ENCODE measurements at regions not wholly inside any gene's neighbourhood (a gene's known extent, or its start where the extent isn't known, plus 50 kb on each side); places are given as distances from the start of the nearest gene placed in this dataset.

DNA sequence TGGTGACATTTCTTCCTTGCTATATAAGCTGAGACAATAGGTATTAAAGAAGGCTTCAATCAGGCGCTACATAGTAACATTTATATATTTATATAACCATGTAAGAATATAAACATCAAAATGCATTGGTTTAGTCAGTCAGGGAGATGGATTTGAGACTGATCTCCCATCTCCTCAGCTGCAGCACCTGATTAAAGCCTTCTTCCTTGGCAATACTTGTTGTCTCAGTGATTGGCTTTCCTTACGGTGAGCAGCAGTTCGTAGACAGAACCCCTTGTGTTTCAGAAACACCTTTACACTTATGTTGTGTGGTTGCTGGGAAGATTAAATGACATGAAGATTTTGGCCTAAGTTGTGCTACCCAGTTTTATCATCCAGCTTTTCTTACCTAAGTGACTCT lies 323.3 kb upstream of the DUSP10 start:
- Histone ChIP-seq H4K20me1 (replicated peaks in 1 of 2; ENCODE audit: control insufficient read depth in 1 of 2, insufficient read depth in 2 of 2, low read length in 2 of 2) (no peaks in the 10 kb centered on the region), H3K9ac (replicated peaks in 1 of 4; ENCODE audit: extremely low read depth in 1 of 4, low read depth in 3 of 4, low read length in 3 of 4) (no peak overlapping the region), H3K18ac (ENCODE audit: extremely low read depth, low read length) (no peak overlapping the region), H3K56ac (replicated peaks; ENCODE audit: insufficient read length, low read depth, low read length) (no peak overlapping the region), H2BK12ac (ENCODE audit: low read depth, low read length) (no peak overlapping the region), H3K23me2 (ENCODE audit: low read depth, low read length) (no peaks in the 10 kb centered on the region), H2BK5ac (ENCODE audit: low read depth, low read length) (no peak overlapping the region), H3K4me2 (ENCODE audit: insufficient read depth in 1 of 2, low read depth in 2 of 2, low read length in 2 of 2) (no peak overlapping the region), H3K79me2 (ENCODE audit: control insufficient read depth in 1 of 2, insufficient read depth in 2 of 2, low read length in 2 of 2) (no peaks in the 10 kb centered on the region), H4K8ac (ENCODE audit: extremely low read depth, insufficient read depth, low read length) (no peak overlapping the region), H2BK20ac (ENCODE audit: low read length) (no peak overlapping the region), H3K4me3 (ENCODE audit: extremely low read depth in 1 of 4, insufficient read depth in 2 of 4, low read depth in 3 of 4, low read length in 4 of 4) (no peak overlapping the region), H3K4me1 (replicated peaks in 1 of 4; ENCODE audit: control insufficient read depth in 3 of 4, insufficient read depth in 4 of 4, low read length in 3 of 4) (no peaks in the 10 kb centered on the region), H3K79me1 (ENCODE audit: low read depth, low read length) (no peaks in the 10 kb centered on the region), H3K36me3 (ENCODE audit: control insufficient read depth in 2 of 4, insufficient read depth in 4 of 4, low read length in 3 of 4) (peaks cover 0 to 5% (median 0%) of the 10 kb centered on the region in 4 experiments; a peak in 2 of 8 replicates), H2AFZ (ENCODE audit: low read length) (no peak overlapping the region), H4K91ac (replicated peaks; ENCODE audit: insufficient read length, low read length) (no peak overlapping the region), H3K14ac (ENCODE audit: insufficient read length) (no peak overlapping the region), H2BK15ac (ENCODE audit: low read length) (no peak overlapping the region), H3K9me3 (ENCODE audit: insufficient read depth in 2 of 2, low read depth in 1 of 2, low read length in 1 of 2) (peaks cover 13 to 14% of the 10 kb centered on the region in 2 experiments; a peak in 3 of 4 replicates), H2AK5ac (ENCODE audit: low read depth, low read length) (no peak overlapping the region), H3K27ac (ENCODE audit: low read depth, low read length) (no peak overlapping the region), H3K27me3 (replicated peaks in 1 of 4; ENCODE audit: control insufficient read depth in 3 of 4, extremely low read depth in 1 of 4, insufficient read depth in 3 of 4, low read length in 3 of 4) (no peaks in the 10 kb centered on the region; a peak in 1 of 7 replicates), H4K5ac (ENCODE audit: insufficient read length, low read depth, low read length) (no peak overlapping the region), H3K23ac (ENCODE audit: insufficient read length) (no peak overlapping the region), H3K4ac (replicated peaks; ENCODE audit: insufficient read length, low read depth, low read length) (no peak overlapping the region), H2BK120ac (replicated peaks; ENCODE audit: low read depth, low read length) (no peak overlapping the region)
- WGBS, 2 experiments (ENCODE audit: extremely low coverage in 1 of 2, insufficient coverage in 1 of 2, insufficient read length in 1 of 2, insufficient replicate concordance in 2 of 2, low coverage in 1 of 2, low lambda C conversion rate in 2 of 2, missing lambda C conversion rate in 1 of 2): 89% methylated on average over 3 of the region's 3 CpGs; no CpG with 5 or more reads in 1 of the 2 experiments
- CTCF ChIA-PET (ENCODE audit: partially characterized antibody): no interaction called here
- DNase-seq (ENCODE audit: low read depth in 1 of 2, low spot score in 2 of 2) (no peak), FAIRE-seq (no peak)
- POLR2A ChIA-PET (ENCODE audit: partially characterized antibody): no interaction called here
- no peak for TF ChIP-seq SP2 (IDR thresholded peaks at IDR 0.05; ENCODE audit: low read length)
- no peak for TF ChIP-seq MAFK (IDR thresholded peaks at IDR 0.05; ENCODE audit: low read depth, low read length)
- TF ChIP-seq SUZ12 (IDR thresholded peaks at IDR 0.05; ENCODE audit: low read length): no peak
- TF ChIP-seq BCL11A (IDR thresholded peaks at IDR 0.05; ENCODE audit: low read depth in 2 of 2, low read length in 2 of 2): no peak
- no peak for TF ChIP-seq RAD21 (IDR thresholded peaks at IDR 0.05 in 1 of 2, conservative IDR thresholded peaks at IDR 0.05 in 1 of 2; ENCODE audit: low read depth in 2 of 2, low read length in 2 of 2)
- TF ChIP-seq HDAC6 (IDR thresholded peaks at IDR 0.05; ENCODE audit: low read depth, low read length): no peak
- TF ChIP-seq, protein P1, sequence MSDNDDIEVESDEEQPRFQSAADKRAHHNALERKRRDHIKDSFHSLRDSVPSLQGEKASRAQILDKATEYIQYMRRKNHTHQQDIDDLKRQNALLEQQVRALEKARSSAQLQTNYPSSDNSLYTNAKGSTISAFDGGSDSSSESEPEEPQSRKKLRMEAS (IDR thresholded peaks at IDR 0.05): no peak
- TF ChIP-seq SIN3A (conservative IDR thresholded peaks at IDR 0.05 in 1 of 2, IDR thresholded peaks at IDR 0.05 in 1 of 2; ENCODE audit: low read depth in 1 of 2, low read length in 2 of 2): no peak

Data from H1 (cell line).